K562 (cell line): ENCODE measurements at regions not wholly inside any gene's neighbourhood (a gene's known extent, or its start where the extent isn't known, plus 50 kb on each side); places are given as distances from the start of the nearest gene placed in this dataset.

Experiments used
- BCOR ChIP-seq: fragments of 450-650 bp; IDR thresholded peaks from 2 replicates; pipeline ENCODE4 v1.6.1; 2016
- GATAD2A ChIP-seq: fragments of 450-650 bp; IDR thresholded peaks from 2 replicates; pipeline ENCODE4 v1.6.1; 2017
- HCFC1 ChIP-seq: IDR thresholded peaks from 2 replicates; pipeline ENCODE4 v1.6.1; 2012; ENCODE audit warnings: low read depth, low read length, improper control_type of control experiment
- LARP7 ChIP-seq: fragments of 450-650 bp; IDR thresholded peaks from 2 replicates; pipeline ENCODE4 v1.6.1; 2016
- MAX ChIP-seq: sonication (generic); formaldehyde crosslinking; IDR thresholded peaks from 2 replicates; pipeline ENCODE4 v1.9.0; 2022; ENCODE audit warnings: mild to moderate bottlenecking, missing genetic modification reagents
- MCM3 ChIP-seq: fragments of 450-650 bp; IDR thresholded peaks from 2 replicates; pipeline ENCODE4 v1.6.1; 2016
- MLLT1 ChIP-seq, 2 experiments: fragments of 450-650 bp; IDR thresholded peaks; 2 replicates each; pipeline ENCODE4 v1.6.1; 2016
- SMARCA5 ChIP-seq: fragments of 450-650 bp; IDR thresholded peaks from 2 replicates; pipeline ENCODE4 v1.6.1; 2016
- THRB ChIP-seq: fragments of 450-650 bp; formaldehyde crosslinking; conservative IDR thresholded peaks from 2 replicates; pipeline ENCODE4 v1.4.0; 2022; ENCODE audit warnings: mild to moderate bottlenecking, missing genetic modification characterization
- TRIM25 ChIP-seq: fragments of 450-650 bp; IDR thresholded peaks from 2 replicates; pipeline ENCODE4 v1.7.0; 2016; ENCODE audit warnings: borderline replicate concordance
- ZBTB33 ChIP-seq: sonication (generic); formaldehyde crosslinking; IDR thresholded peaks from 2 replicates; pipeline ENCODE4 v1.8.1; 2023; ENCODE audit warnings: mild to moderate bottlenecking, missing genetic modification reagents
- ZNF609 ChIP-seq: sonication (generic); formaldehyde crosslinking; IDR thresholded peaks from 2 replicates; pipeline ENCODE4 v1.8.1; 2023; ENCODE audit warnings: missing genetic modification reagents, mild to moderate bottlenecking, borderline replicate concordance

GRCh38 chr2:43149482-43150107 lies 76.8 kb downstream of the ZFP36L2 start (continued):
- TF ChIP-seq ZNF609 (CRISPR knock-in tag): no peak
- no peak for TF ChIP-seq HCFC1
- TF ChIP-seq LARP7: peak; percentile 70; the same call in 1 of the 2 replicates
- TF ChIP-seq SMARCA5: 0 out of 2 replicates have a peak, but pooled peaks have one; percentile 58
- TF ChIP-seq TRIM25: peak; percentile 27; the same call in 1 of the 2 replicates
- TF ChIP-seq MLLT1 (IDR thresholded peaks at IDR 0.05): peak in 1 of 2 experiments; percentile 41; a peak in 1 of 4 replicates
- no peak for TF ChIP-seq GATAD2A
- TF ChIP-seq BCOR: peak; percentile 43; the same call in 1 of the 2 replicates
- peak; percentile 74 for TF ChIP-seq ZBTB33 (CRISPR knock-in tag)
- TF ChIP-seq THRB (CRISPR knock-in tag): 0 out of 2 replicates have a peak, but pooled peaks have one; percentile 9
- TF ChIP-seq MCM3: peak; percentile 52; the same call in 1 of the 2 replicates
- TF ChIP-seq MAX (CRISPR knock-in tag): peak; percentile 52; the same call in 1 of the 2 replicates
